Astrocyte (in vitro differentiated cells and primary cell): ENCODE measurements at regions not wholly inside any gene's neighbourhood (a gene's known extent, or its start where the extent isn't known, plus 50 kb on each side); places are given as distances from the start of the nearest gene placed in this dataset.

Experiments
- DNase-seq: peaks from one replicate; pipeline ENCODE4 v3.0.0-alpha.2; 2010; ENCODE audit warnings: low read depth
- FAIRE-seq: peaks from 2 replicates; lab custom pipeline; 2011; peaks lifted over from hg19 to GRCh38; lab: Jason Lieb, UNC
- H2AFZ ChIP-seq: 2 replicates; pipeline ENCODE4 v1.6.0; 2012; ENCODE audit warnings: low read depth, low read length, inconsistent platforms
- H3K27ac ChIP-seq: 2 replicates; pipeline ENCODE4 v1.5.1; 2011; ENCODE audit warnings: low read depth, low read length, inconsistent platforms
- H3K27me3 ChIP-seq: 2 replicates; pipeline ENCODE4 v1.6.0; 2011; ENCODE audit warnings: low read length, inconsistent platforms; ENCODE audit not compliant: insufficient read depth
- H3K36me3 ChIP-seq: 2 replicates; pipeline ENCODE4 v1.5.1; 2011; ENCODE audit warnings: low read length, inconsistent platforms; ENCODE audit not compliant: insufficient read depth
- H3K4me1 ChIP-seq: 2 replicates; pipeline ENCODE4 v1.5.1; 2011; ENCODE audit warnings: low read length, inconsistent platforms; ENCODE audit not compliant: insufficient read depth
- H3K4me2 ChIP-seq: 2 replicates; pipeline ENCODE4 v1.6.0; 2012; ENCODE audit warnings: low read length, inconsistent platforms
- H3K4me3 ChIP-seq: 2 replicates; pipeline ENCODE4 v1.5.1; 2011; ENCODE audit warnings: low read depth, mild to moderate bottlenecking, low read length, inconsistent platforms; ENCODE audit not compliant: insufficient read depth
- H3K79me2 ChIP-seq: 2 replicates; pipeline ENCODE4 v1.6.0; 2012; ENCODE audit warnings: mild to moderate bottlenecking, low read length, inconsistent platforms; ENCODE audit not compliant: insufficient read depth
- H3K9ac ChIP-seq: 2 replicates; pipeline ENCODE4 v1.6.0; 2012; ENCODE audit warnings: mild to moderate bottlenecking, low read length, inconsistent platforms
- H3K9me3 ChIP-seq: 2 replicates; pipeline ENCODE4 v1.5.1; 2012; ENCODE audit warnings: low read depth, mild to moderate bottlenecking, low read length, inconsistent platforms; ENCODE audit not compliant: insufficient read depth
- H4K20me1 ChIP-seq: 2 replicates; pipeline ENCODE4 v1.6.0; 2012; ENCODE audit warnings: low read length, inconsistent platforms; ENCODE audit not compliant: insufficient read depth
- H3K27ac Mint-ChIP-seq: one replicate; pipeline ENCODE4 v1.8.0; 2021; ENCODE audit warnings: mild to moderate bottlenecking, mixed read lengths; ENCODE audit not compliant: unreplicated experiment
- H3K27me3 Mint-ChIP-seq: one replicate; pipeline ENCODE4 v1.8.0; 2021; ENCODE audit warnings: low read depth, mixed read lengths; ENCODE audit not compliant: unreplicated experiment
- H3K36me3 Mint-ChIP-seq: one replicate; pipeline ENCODE4 v1.8.0; 2021; ENCODE audit warnings: low read depth, mixed read lengths; ENCODE audit not compliant: unreplicated experiment
- H3K4me1 Mint-ChIP-seq: one replicate; pipeline ENCODE4 v1.8.0; 2021; ENCODE audit warnings: low read depth, mixed read lengths; ENCODE audit not compliant: unreplicated experiment
- H3K4me3 Mint-ChIP-seq: one replicate; pipeline ENCODE4 v1.8.0; 2021; ENCODE audit warnings: mild to moderate bottlenecking, moderate library complexity, mixed read lengths; ENCODE audit not compliant: unreplicated experiment
- H3K9me3 Mint-ChIP-seq: one replicate; pipeline ENCODE4 v1.8.0; 2021; ENCODE audit warnings: mild to moderate bottlenecking, mixed read lengths; ENCODE audit not compliant: unreplicated experiment
- CTCF ChIP-seq: IDR thresholded peaks from 2 replicates; pipeline ENCODE4 v1.5.1; 2011; ENCODE audit warnings: low read depth, mild to moderate bottlenecking, inconsistent platforms, low read length, moderate library complexity; ENCODE audit not compliant: insufficient read depth
- EZH2 ChIP-seq: IDR thresholded peaks from 2 replicates; pipeline ENCODE4 v1.6.1; 2012; ENCODE audit warnings: mild to moderate bottlenecking, low read length, inconsistent platforms; ENCODE audit not compliant: insufficient read depth

- no peaks in the 10 kb centered on the region for H3K36me3 Mint-ChIP-seq
- no peaks in the 10 kb centered on the region for H3K9me3 Mint-ChIP-seq
- Histone ChIP-seq H3K27ac (no peak overlapping the region), H3K4me3 (no peak overlapping the region), H3K27me3 (no peaks in the 10 kb centered on the region), H3K9me3 (no peaks in the 10 kb centered on the region), H4K20me1 (no peaks in the 10 kb centered on the region), H3K79me2 (no peaks in the 10 kb centered on the region), H3K9ac (no peak overlapping the region), H3K4me1 (peaks cover 9% of the 10 kb centered on the region), H2AFZ (no peak overlapping the region), H3K4me2 (no peak overlapping the region), H3K36me3 (no peaks in the 10 kb centered on the region)
- H3K27ac Mint-ChIP-seq, result no peak overlapping the region
- FAIRE-seq, result no peak
- no peak overlapping the region for H3K4me3 Mint-ChIP-seq
- TF ChIP-seq CTCF, result no peak
- TF ChIP-seq EZH2, result no peak
- H3K4me1 Mint-ChIP-seq, result peaks cover 3% of the 10 kb centered on the region
- DNase-seq, result no peak
- H3K27me3 Mint-ChIP-seq, result no peaks in the 10 kb centered on the region
Observed at GRCh38 chr3:86782866-86783265, 208.1 kb downstream of the VGLL3 start.

GRCh38 chr3:86782286-86782685 lies 208.7 kb downstream of the VGLL3 start:
- Mint-ChIP-seq H3K9me3 (no peaks in the 10 kb centered on the region), H3K27ac (no peak overlapping the region), H3K4me3 (no peak overlapping the region), H3K36me3 (no peaks in the 10 kb centered on the region), H3K4me1 (peaks cover 3% of the 10 kb centered on the region), H3K27me3 (no peaks in the 10 kb centered on the region)
- no peak overlapping the region for H3K9ac ChIP-seq
- H3K79me2 ChIP-seq, result no peaks in the 10 kb centered on the region
- H3K4me3 ChIP-seq, result no peak overlapping the region
- TF ChIP-seq EZH2 (no peak), CTCF (no peak)
- H3K4me1 ChIP-seq, result peaks cover 6% of the 10 kb centered on the region
- no peaks in the 10 kb centered on the region for H3K36me3 ChIP-seq
- H3K27me3 ChIP-seq, result no peaks in the 10 kb centered on the region
- DNase-seq (no peak), FAIRE-seq (no peak)
- no peak overlapping the region for H3K27ac ChIP-seq
- no peak overlapping the region for H3K4me2 ChIP-seq
- H2AFZ ChIP-seq, result no peak overlapping the region
- no peaks in the 10 kb centered on the region for H3K9me3 ChIP-seq
- H4K20me1 ChIP-seq, result no peaks in the 10 kb centered on the region

GRCh38 chr3:86774082-86774691 lies 216.8 kb downstream of the VGLL3 start:
- TF ChIP-seq EZH2 (no peak), CTCF (peak; percentile 33)
- peak; percentile 16 for DNase-seq
- Histone ChIP-seq H2AFZ (no peak overlapping the region), H3K27me3 (no peaks in the 10 kb centered on the region), H3K4me1 (no peaks in the 10 kb centered on the region), H3K79me2 (no peaks in the 10 kb centered on the region), H3K4me2 (no peak overlapping the region), H3K36me3 (no peaks in the 10 kb centered on the region), H3K9ac (no peak overlapping the region), H3K9me3 (no peaks in the 10 kb centered on the region), H3K4me3 (no peak overlapping the region), H3K27ac (no peak overlapping the region), H4K20me1 (no peaks in the 10 kb centered on the region)
- peak; percentile 41 for FAIRE-seq
- no peak overlapping the region for H3K4me3 Mint-ChIP-seq
- H3K27me3 Mint-ChIP-seq, result no peaks in the 10 kb centered on the region
- no peaks in the 10 kb centered on the region for H3K4me1 Mint-ChIP-seq
- H3K27ac Mint-ChIP-seq, result no peak overlapping the region
- H3K36me3 Mint-ChIP-seq, result no peaks in the 10 kb centered on the region
- no peaks in the 10 kb centered on the region for H3K9me3 Mint-ChIP-seq
